H9 (cell line): ENCODE measurements at regions not wholly inside any gene's neighbourhood (a gene's known extent, or its start where the extent isn't known, plus 50 kb on each side); places are given as distances from the start of the nearest gene placed in this dataset.

Experiments used
- DNase-seq: peaks from one replicate; pipeline ENCODE4 v3.0.0-alpha.2; 2017
- H2AFZ ChIP-seq: one replicate; pipeline ENCODE4 v1.6.1; 2013; ENCODE audit warnings: mild to moderate bottlenecking, low read length, control low read depth, moderate library complexity
- H2AK5ac ChIP-seq: 2 replicates; pipeline ENCODE4 v1.6.1; 2013; ENCODE audit warnings: low read length, control low read depth, mixed read lengths; ENCODE audit not compliant: insufficient read length
- H2BK120ac ChIP-seq: one replicate; pipeline ENCODE4 v1.6.1; 2013; ENCODE audit warnings: low read depth, mild to moderate bottlenecking, low read length, control low read depth, inconsistent platforms; ENCODE audit not compliant: poor library complexity, severe bottlenecking
- H2BK12ac ChIP-seq: 2 replicates; pipeline ENCODE4 v1.6.1; 2013; ENCODE audit warnings: low read length, control low read depth, mixed read lengths, low read depth; ENCODE audit not compliant: insufficient read length
- H2BK15ac ChIP-seq: 2 replicates; pipeline ENCODE4 v1.6.1; 2013; ENCODE audit warnings: low read depth, low read length, control low read depth
- H2BK20ac ChIP-seq: one replicate; pipeline ENCODE4 v1.6.1; 2013; ENCODE audit warnings: low read depth, mild to moderate bottlenecking, low read length, control low read depth, inconsistent platforms; ENCODE audit not compliant: poor library complexity, severe bottlenecking
- H2BK5ac ChIP-seq: 2 replicates; pipeline ENCODE4 v1.6.1; 2013; ENCODE audit warnings: low read length, control low read depth, mixed read lengths; ENCODE audit not compliant: insufficient read length
- H3K14ac ChIP-seq: 2 replicates; pipeline ENCODE4 v1.6.1; 2013; ENCODE audit warnings: low read length, control low read depth; ENCODE audit not compliant: insufficient read depth
- H3K18ac ChIP-seq: 2 replicates; pipeline ENCODE4 v1.6.1; 2013; ENCODE audit warnings: low read depth, mild to moderate bottlenecking, mixed read lengths, low read length, control low read depth; ENCODE audit not compliant: insufficient read length
- H3K23ac ChIP-seq: 2 replicates; pipeline ENCODE4 v1.6.1; 2013; ENCODE audit warnings: low read length, control low read depth, mixed read lengths, low read depth; ENCODE audit not compliant: insufficient read length
- H3K23me2 ChIP-seq: 2 replicates; pipeline ENCODE4 v1.6.1; 2013; ENCODE audit warnings: low read depth, mild to moderate bottlenecking, mixed read lengths, low read length, control low read depth; ENCODE audit not compliant: insufficient read length, poor library complexity, severe bottlenecking
- H3K27ac ChIP-seq: 2 replicates; pipeline ENCODE4 v1.5.1; 2013; ENCODE audit warnings: low read length, control low read depth, mixed read lengths, low read depth; ENCODE audit not compliant: insufficient read length
- H3K27me3 ChIP-seq: 2 replicates; pipeline ENCODE4 v1.6.1; 2013; ENCODE audit warnings: low read length, control low read depth, inconsistent platforms; ENCODE audit not compliant: insufficient read depth
- H3K4ac ChIP-seq: 2 replicates; pipeline ENCODE4 v1.6.1; 2013; ENCODE audit warnings: low read depth, mild to moderate bottlenecking, control low read depth, inconsistent platforms, low read length, moderate library complexity
- H3K4me1 ChIP-seq: 2 replicates; pipeline ENCODE4 v1.6.1; 2013; ENCODE audit warnings: low read length, control low read depth, inconsistent platforms; ENCODE audit not compliant: insufficient read depth
- H3K4me2 ChIP-seq: 2 replicates; pipeline ENCODE4 v1.6.1; 2013; ENCODE audit warnings: low read length, control low read depth, mixed read lengths; ENCODE audit not compliant: insufficient read length, insufficient read depth
- H3K56ac ChIP-seq: 2 replicates; pipeline ENCODE4 v1.6.1; 2013; ENCODE audit warnings: low read depth, mild to moderate bottlenecking, mixed read lengths, low read length, control low read depth; ENCODE audit not compliant: insufficient read length
- H3K79me1 ChIP-seq: 2 replicates; pipeline ENCODE4 v1.6.1; 2013; ENCODE audit warnings: low read depth, mild to moderate bottlenecking, moderate library complexity, low read length, control low read depth, inconsistent platforms; ENCODE audit not compliant: insufficient read depth, poor library complexity, severe bottlenecking
- H3K79me2 ChIP-seq: 2 replicates; pipeline ENCODE4 v1.6.1; 2013; ENCODE audit warnings: low read length, control low read depth, inconsistent platforms; ENCODE audit not compliant: insufficient read depth
- H3K9ac ChIP-seq: 2 replicates; pipeline ENCODE4 v1.6.1; 2013; ENCODE audit warnings: low read length, control low read depth, mixed read lengths; ENCODE audit not compliant: insufficient read length; ENCODE audit errors: extremely low read depth
- H3K9me3 ChIP-seq: one replicate; pipeline ENCODE4 v1.6.1; 2013; ENCODE audit warnings: low read depth, low read length, inconsistent platforms; ENCODE audit not compliant: control insufficient read depth
- H3T11ph ChIP-seq: one replicate; pipeline ENCODE4 v1.6.1; 2013; ENCODE audit warnings: mild to moderate bottlenecking, low read length, control low read depth, inconsistent platforms
- H4K20me1 ChIP-seq: one replicate; pipeline ENCODE4 v1.6.1; 2013; ENCODE audit not compliant: control insufficient read depth, insufficient read length, insufficient read depth
- H4K5ac ChIP-seq: 2 replicates; pipeline ENCODE4 v1.6.1; 2013; ENCODE audit warnings: low read depth, mild to moderate bottlenecking, mixed read lengths, low read length, control low read depth; ENCODE audit not compliant: insufficient read length
- H4K8ac ChIP-seq: replicated peaks from 2 replicates; pipeline ENCODE4 v1.6.1; 2013; ENCODE audit warnings: low read length, control low read depth, mixed read lengths, low read depth; ENCODE audit not compliant: insufficient read length
- H4K91ac ChIP-seq: 2 replicates; pipeline ENCODE4 v1.6.1; 2013; ENCODE audit warnings: low read depth, mild to moderate bottlenecking, moderate library complexity, mixed read lengths, low read length, control low read depth; ENCODE audit not compliant: insufficient read length
- H3K27ac Mint-ChIP-seq, 3 experiments: 2 replicates in 2 of 3; 3 replicates in 1 of 3; pipeline ENCODE4 v1.8.0; 2020 to 2021; ENCODE audit warnings: mixed read lengths in 3 of 3, mild to moderate bottlenecking in 1 of 3, moderate library complexity in 1 of 3
- H3K27me3 Mint-ChIP-seq: 2 replicates; pipeline ENCODE4 v1.8.0; 2021; ENCODE audit warnings: low read depth, mild to moderate bottlenecking, moderate library complexity, mixed read lengths
- H3K36me3 Mint-ChIP-seq, 3 experiments: 2 replicates in 2 of 3; 3 replicates in 1 of 3; pipeline ENCODE4 v1.8.0; 2020 to 2021; ENCODE audit warnings: low read depth in 3 of 3, mixed read lengths in 3 of 3; ENCODE audit not compliant: insufficient read depth in 1 of 3
- H3K4me1 Mint-ChIP-seq, 2 experiments: 2 replicates each; pipeline ENCODE4 v1.8.0; 2020; ENCODE audit warnings: mixed read lengths in 2 of 2
- H3K4me3 Mint-ChIP-seq, 2 experiments: 2 replicates in 1 of 2; 3 replicates in 1 of 2; pipeline ENCODE4 v1.8.0; 2020 to 2021; ENCODE audit warnings: mild to moderate bottlenecking in 2 of 2, mixed read lengths in 2 of 2, moderate library complexity in 1 of 2
- H3K9me3 Mint-ChIP-seq, 2 experiments: 2 replicates in 1 of 2; 3 replicates in 1 of 2; pipeline ENCODE4 v1.8.0; 2020; ENCODE audit warnings: mild to moderate bottlenecking in 2 of 2, mixed read lengths in 2 of 2, moderate library complexity in 1 of 2
- WGBS: extraction: QIAGEN DNeasy Blood & Tissue Kit; methylation state at CpG from one replicate; pipeline ENCODE4 v1.1.7; 2013; ENCODE audit warnings: missing lambda C conversion rate, low lambda C conversion rate, mixed read lengths; ENCODE audit not compliant: insufficient read length; ENCODE audit errors: extremely low coverage; 5-methylcytosine and 5-hydroxymethylcytosine counted together
- TF ChIP-seq, protein P1 (sequence below): fragments of 200-600 bp; sonication (generic); conservative IDR thresholded peaks from 3 replicates; pipeline ENCODE4 v1.8.0; 2021; ENCODE audit warnings: antibody characterized with exemption, mild to moderate bottlenecking

- no peak overlapping the region for H3K4me3 Mint-ChIP-seq
- Histone ChIP-seq H4K91ac (no peak overlapping the region), H3K14ac (no peak overlapping the region), H2BK15ac (no peak overlapping the region), H3K23ac (no peak overlapping the region), H3K9ac (no peak overlapping the region), H4K20me1 (no peaks in the 10 kb centered on the region), H2BK5ac (no peak overlapping the region), H3T11ph (no peak overlapping the region), H3K27me3 (no peaks in the 10 kb centered on the region; the same call in 1 of the 2 replicates), H3K56ac (no peak overlapping the region), H4K8ac (no peak overlapping the region), H2BK20ac (no peak overlapping the region), H3K27ac (no peak overlapping the region), H2AFZ (no peak overlapping the region), H3K9me3 (no peaks in the 10 kb centered on the region), H4K5ac (no peak overlapping the region), H2BK120ac (no peak overlapping the region), H3K4me1 (no peaks in the 10 kb centered on the region), H3K23me2 (no peaks in the 10 kb centered on the region), H2BK12ac (no peak overlapping the region), H3K79me1 (no peaks in the 10 kb centered on the region), H3K4ac (no peak overlapping the region), H3K79me2 (no peaks in the 10 kb centered on the region), H2AK5ac (no peak overlapping the region), H3K18ac (no peak overlapping the region), H3K4me2 (no peak overlapping the region)
- TF ChIP-seq, protein P1, sequence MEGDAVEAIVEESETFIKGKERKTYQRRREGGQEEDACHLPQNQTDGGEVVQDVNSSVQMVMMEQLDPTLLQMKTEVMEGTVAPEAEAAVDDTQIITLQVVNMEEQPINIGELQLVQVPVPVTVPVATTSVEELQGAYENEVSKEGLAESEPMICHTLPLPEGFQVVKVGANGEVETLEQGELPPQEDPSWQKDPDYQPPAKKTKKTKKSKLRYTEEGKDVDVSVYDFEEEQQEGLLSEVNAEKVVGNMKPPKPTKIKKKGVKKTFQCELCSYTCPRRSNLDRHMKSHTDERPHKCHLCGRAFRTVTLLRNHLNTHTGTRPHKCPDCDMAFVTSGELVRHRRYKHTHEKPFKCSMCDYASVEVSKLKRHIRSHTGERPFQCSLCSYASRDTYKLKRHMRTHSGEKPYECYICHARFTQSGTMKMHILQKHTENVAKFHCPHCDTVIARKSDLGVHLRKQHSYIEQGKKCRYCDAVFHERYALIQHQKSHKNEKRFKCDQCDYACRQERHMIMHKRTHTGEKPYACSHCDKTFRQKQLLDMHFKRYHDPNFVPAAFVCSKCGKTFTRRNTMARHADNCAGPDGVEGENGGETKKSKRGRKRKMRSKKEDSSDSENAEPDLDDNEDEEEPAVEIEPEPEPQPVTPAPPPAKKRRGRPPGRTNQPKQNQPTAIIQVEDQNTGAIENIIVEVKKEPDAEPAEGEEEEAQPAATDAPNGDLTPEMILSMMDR: no peak
- peaks cover 2% of the 10 kb centered on the region; the same call in 1 of the 2 replicates for H3K27me3 Mint-ChIP-seq
- H3K4me1 Mint-ChIP-seq: peaks cover 13% of the 10 kb centered on the region in 2 experiments
- H3K36me3 Mint-ChIP-seq: peaks cover 0 to 9% (median 0%) of the 10 kb centered on the region in 3 experiments; a peak in 3 of 7 replicates
- H3K9me3 Mint-ChIP-seq: peaks cover 8 to 10% of the 10 kb centered on the region in 2 experiments; a peak in 3 of 5 replicates
- DNase-seq: no peak
- WGBS: no CpG with 5 or more reads among the region's 5 CpGs
- H3K27ac Mint-ChIP-seq: no peak overlapping the region
Observed at GRCh38 chr20:48425321-48425720, 402.5 kb downstream of the PREX1 start.
